ENCODE measurements at regions not wholly inside any gene's neighbourhood (a gene's known extent, or its start where the extent isn't known, plus 50 kb on each side); places are given as distances from the start of the nearest gene placed in this dataset.

GRCh38 chr1:118271883-118272282 lies 86.9 kb upstream of the SPAG17 start:
- Histone ChIP-seq H3K4me2 (no peak overlapping the region), H3K4me3 (no peak overlapping the region), H3K27ac (no peak overlapping the region), H3K27me3 (no peaks in the 10 kb centered on the region), H3K4me1 (ENCODE audit: insufficient read depth) (no peaks in the 10 kb centered on the region), H3K9me3 (ENCODE audit: low read depth) (no peaks in the 10 kb centered on the region), H4K20me1 (ENCODE audit: insufficient read depth, poor library complexity, severe bottlenecking) (no peaks in the 10 kb centered on the region), H3K79me2 (no peaks in the 10 kb centered on the region), H3K36me3 (replicated peaks; ENCODE audit: insufficient read depth, low read depth) (no peaks in the 10 kb centered on the region), H2AFZ (no peak overlapping the region), H3K9me2 (replicated peaks; ENCODE audit: insufficient read depth) (no peaks in the 10 kb centered on the region)
- WGBS (ENCODE audit: low lambda C conversion rate, missing lambda C conversion rate): 90% methylated on average over 3 of the region's 3 CpGs
- no peak for TF ChIP-seq CTCF (IDR thresholded peaks at IDR 0.05; ENCODE audit: poor library complexity)
- TF ChIP-seq EZH2 (IDR thresholded peaks at IDR 0.05; ENCODE audit: borderline replicate concordance): no peak
- TF ChIP-seq EZH2phosphoT487 (IDR thresholded peaks at IDR 0.05; ENCODE audit: low read depth, severe bottlenecking, unreplicated experiment): no peak
- DNase-seq (ENCODE audit: low spot score): no peak

- no peaks in the 10 kb centered on the region for H3K27me3 ChIP-seq
- WGBS (ENCODE audit: low lambda C conversion rate, missing lambda C conversion rate): 48% methylated on average over 2 of the region's 2 CpGs
These were observed 84.6 kb upstream of the SPAG17 start for GRCh38 chr1:118269598-118269997.

DNA sequence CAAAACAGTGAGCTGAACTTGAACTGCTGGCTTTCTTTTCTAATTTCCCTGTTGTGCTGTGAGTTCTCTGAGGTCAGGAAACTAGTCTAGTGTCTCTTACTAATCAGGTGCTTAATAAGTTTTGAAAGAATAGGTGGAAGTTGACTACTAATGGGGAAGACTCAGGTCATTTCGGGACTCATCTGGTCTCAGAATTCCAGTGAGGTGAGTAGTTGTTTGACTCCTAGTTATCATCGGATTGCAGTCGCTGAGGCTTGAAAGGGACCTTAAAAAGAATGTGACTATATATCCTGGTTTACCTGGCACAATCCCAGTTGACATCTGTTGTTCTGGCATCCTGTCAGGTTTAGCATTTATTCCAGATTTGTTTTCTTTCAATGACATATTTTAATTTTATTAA lies 81.4 kb upstream of the SPAG17 start:
- no peaks in the 10 kb centered on the region for H4K20me1 ChIP-seq (ENCODE audit: insufficient read depth, poor library complexity, severe bottlenecking)
- H2AFZ ChIP-seq: no peak overlapping the region
- H3K4me3 ChIP-seq: no peak overlapping the region
- H3K9me3 ChIP-seq (ENCODE audit: low read depth): no peaks in the 10 kb centered on the region
- H3K27me3 ChIP-seq: no peaks in the 10 kb centered on the region
- no peaks in the 10 kb centered on the region for H3K79me2 ChIP-seq
- WGBS (ENCODE audit: low lambda C conversion rate, missing lambda C conversion rate): 86% methylated on average over 3 of the region's 3 CpGs
- no peak for TF ChIP-seq EZH2 (IDR thresholded peaks at IDR 0.05; ENCODE audit: borderline replicate concordance)
- no peak for TF ChIP-seq CTCF (IDR thresholded peaks at IDR 0.05; ENCODE audit: poor library complexity)
- no peak for TF ChIP-seq EZH2phosphoT487 (IDR thresholded peaks at IDR 0.05; ENCODE audit: low read depth, severe bottlenecking, unreplicated experiment)
- H3K4me1 ChIP-seq (ENCODE audit: insufficient read depth): no peaks in the 10 kb centered on the region
- no peaks in the 10 kb centered on the region for H3K9me2 ChIP-seq (replicated peaks; ENCODE audit: insufficient read depth)
- H3K36me3 ChIP-seq (replicated peaks; ENCODE audit: insufficient read depth, low read depth): no peaks in the 10 kb centered on the region
- no peak overlapping the region for H3K4me2 ChIP-seq
- DNase-seq (ENCODE audit: low spot score): no peak
- no peak overlapping the region for H3K27ac ChIP-seq

More at GRCh38 chr1:118269598-118269997, 84.6 kb upstream of the SPAG17 start:
- TF ChIP-seq CTCF (IDR thresholded peaks at IDR 0.05; ENCODE audit: poor library complexity): no peak
- no peak for TF ChIP-seq EZH2phosphoT487 (IDR thresholded peaks at IDR 0.05; ENCODE audit: low read depth, severe bottlenecking, unreplicated experiment)
- TF ChIP-seq EZH2 (IDR thresholded peaks at IDR 0.05; ENCODE audit: borderline replicate concordance): no peak
- no peaks in the 10 kb centered on the region for H3K4me1 ChIP-seq (ENCODE audit: insufficient read depth)
- no peaks in the 10 kb centered on the region for H3K9me2 ChIP-seq (replicated peaks; ENCODE audit: insufficient read depth)
- no peak for DNase-seq (ENCODE audit: low spot score)
- no peak overlapping the region for H3K4me2 ChIP-seq
- H3K36me3 ChIP-seq (replicated peaks; ENCODE audit: insufficient read depth, low read depth): no peaks in the 10 kb centered on the region
- no peaks in the 10 kb centered on the region for H3K9me3 ChIP-seq (ENCODE audit: low read depth)
- H4K20me1 ChIP-seq (ENCODE audit: insufficient read depth, poor library complexity, severe bottlenecking): no peaks in the 10 kb centered on the region
- no peak overlapping the region for H3K27ac ChIP-seq
- no peak overlapping the region for H2AFZ ChIP-seq
- H3K4me3 ChIP-seq: no peak overlapping the region
- no peaks in the 10 kb centered on the region for H3K79me2 ChIP-seq

DNA sequence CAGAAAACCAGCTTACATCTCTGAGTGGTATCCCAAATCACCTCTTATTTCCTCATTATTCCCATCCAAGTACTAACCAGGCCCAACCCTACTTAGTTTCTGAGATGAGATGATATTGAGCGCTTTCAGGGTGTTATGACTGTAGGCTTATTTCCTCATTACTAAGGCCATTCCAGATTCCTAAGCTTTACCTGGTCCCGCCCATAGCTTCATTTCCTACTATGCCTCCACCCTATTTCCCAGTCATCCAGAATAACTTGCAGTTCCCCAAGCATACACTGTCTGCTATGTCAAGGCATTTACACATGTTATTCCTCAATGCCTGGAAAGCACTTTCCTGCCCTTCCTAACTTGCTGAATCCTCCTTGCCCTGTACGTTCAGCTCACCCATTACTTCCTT lies 79.3 kb upstream of the SPAG17 start:
- H3K4me1 ChIP-seq (ENCODE audit: insufficient read depth): no peaks in the 10 kb centered on the region
- 88% methylated on average over 3 of the region's 3 CpGs for WGBS (ENCODE audit: low lambda C conversion rate, missing lambda C conversion rate)
- DNase-seq (ENCODE audit: low spot score): no peak
- no peaks in the 10 kb centered on the region for H3K27me3 ChIP-seq
- no peaks in the 10 kb centered on the region for H3K79me2 ChIP-seq
- TF ChIP-seq EZH2 (IDR thresholded peaks at IDR 0.05; ENCODE audit: borderline replicate concordance): no peak
- no peak for TF ChIP-seq CTCF (IDR thresholded peaks at IDR 0.05; ENCODE audit: poor library complexity)
- TF ChIP-seq EZH2phosphoT487 (IDR thresholded peaks at IDR 0.05; ENCODE audit: low read depth, severe bottlenecking, unreplicated experiment): no peak
- no peaks in the 10 kb centered on the region for H3K9me2 ChIP-seq (replicated peaks; ENCODE audit: insufficient read depth)
- no peak overlapping the region for H3K27ac ChIP-seq
- H3K9me3 ChIP-seq (ENCODE audit: low read depth): no peaks in the 10 kb centered on the region
- H3K4me2 ChIP-seq: no peak overlapping the region
- no peaks in the 10 kb centered on the region for H4K20me1 ChIP-seq (ENCODE audit: insufficient read depth, poor library complexity, severe bottlenecking)
- no peak overlapping the region for H2AFZ ChIP-seq
- no peak overlapping the region for H3K4me3 ChIP-seq
- no peaks in the 10 kb centered on the region for H3K36me3 ChIP-seq (replicated peaks; ENCODE audit: insufficient read depth, low read depth)

All from hepatocyte (in vitro differentiated cells).